ENCODE measurements at regions not wholly inside any gene's neighbourhood (a gene's known extent, or its start where the extent isn't known, plus 50 kb on each side); places are given as distances from the start of the nearest gene placed in this dataset.

- TF ChIP-seq RERE (CRISPR knock-in tag; IDR thresholded peaks at IDR 0.05; ENCODE audit: low read depth) (peak; percentile 98), CEBPB (IDR thresholded peaks at IDR 0.05; ENCODE audit: borderline replicate concordance, low read depth, low read length) (no peak), ZNF7 (CRISPR knock-in tag; IDR thresholded peaks at IDR 0.05) (no peak), ZNF891 (CRISPR knock-in tag; IDR thresholded peaks at IDR 0.05) (no peak), TCF7 (IDR thresholded peaks at IDR 0.05; ENCODE audit: low read depth) (peak; percentile 92), SMYD3 (CRISPR knock-in tag; IDR thresholded peaks at IDR 0.05) (peak; percentile 64; the same call in 1 of the 2 replicates), ZNF75D (CRISPR knock-in tag; IDR thresholded peaks at IDR 0.05; ENCODE audit: borderline replicate concordance) (no peak), TFDP2 (CRISPR knock-in tag; IDR thresholded peaks at IDR 0.05) (no peak), ZNF614 (CRISPR knock-in tag; IDR thresholded peaks at IDR 0.05; ENCODE audit: borderline replicate concordance) (peak; percentile 92), SP1 (IDR thresholded peaks at IDR 0.05) (no peak), SP1 (CRISPR knock-in tag; IDR thresholded peaks at IDR 0.05) (no peak), ZSCAN22 (CRISPR knock-in tag; IDR thresholded peaks at IDR 0.05) (no peak), ZNF335 (CRISPR knock-in tag; IDR thresholded peaks at IDR 0.05) (no peak), POGK (CRISPR knock-in tag; conservative IDR thresholded peaks at IDR 0.05) (0 out of 2 replicates have a peak, but pooled peaks have one; percentile 45), CBFB (CRISPR knock-in tag; IDR thresholded peaks at IDR 0.05) (peak; percentile 96), ETV6 (CRISPR knock-in tag; conservative IDR thresholded peaks at IDR 0.05) (no peak), ZNF142 (CRISPR knock-in tag; IDR thresholded peaks at IDR 0.05) (no peak; the same call in 1 of the 2 replicates), FOXK2 (IDR thresholded peaks at IDR 0.05) (peak; percentile 19; the same call in 1 of the 2 replicates)
Measured at GRCh38 chr6:146980900-146981329, 223.3 kb upstream of the STXBP5 start (continued).
